ENCODE measurements at regions not wholly inside any gene's neighbourhood (a gene's known extent, or its start where the extent isn't known, plus 50 kb on each side); places are given as distances from the start of the nearest gene placed in this dataset.

DNA sequence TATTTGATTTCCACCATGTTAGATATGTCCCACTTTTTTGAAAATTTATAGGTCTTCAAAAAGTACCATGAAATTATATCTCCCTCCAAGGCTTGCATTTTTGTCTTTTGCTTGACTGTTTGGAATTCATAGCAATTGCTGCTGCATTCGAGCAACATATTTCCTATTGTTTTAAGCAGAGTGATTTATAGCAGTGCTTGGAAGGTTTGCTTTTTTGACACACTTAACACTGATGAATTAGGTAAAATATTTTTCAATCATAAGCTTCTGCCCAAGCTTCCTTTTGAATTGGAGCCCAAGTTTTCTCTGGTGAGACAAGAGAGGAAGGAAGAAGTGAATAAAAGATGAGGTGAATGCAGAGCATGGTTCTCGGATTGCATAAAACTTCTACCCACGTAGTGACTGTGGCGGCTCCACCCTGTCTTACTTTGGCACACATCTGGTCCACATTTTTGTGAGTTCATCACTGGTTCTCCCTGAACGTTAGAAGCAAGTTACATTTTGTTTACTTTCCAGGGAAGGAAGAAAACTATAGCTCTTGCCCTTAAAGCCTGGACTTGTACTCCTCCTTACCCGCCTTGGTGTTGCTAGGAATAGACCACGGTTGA lies 667.0 kb downstream of the TSN start:
- H3K9me3 ChIP-seq (ENCODE audit: control insufficient read depth in 3 of 3, low read length in 3 of 3) = no peaks in the 10 kb centered on the region
- H3K36me3 ChIP-seq (ENCODE audit: control insufficient read depth in 3 of 3, insufficient read depth in 3 of 3, low read length in 3 of 3) = no peaks in the 10 kb centered on the region
- no peak overlapping the region for H3K27ac ChIP-seq (ENCODE audit: low read depth, low read length)
- no peak overlapping the region for H3K9ac ChIP-seq (ENCODE audit: low read depth in 1 of 3, low read length in 3 of 3)
- H3K4me3 ChIP-seq (ENCODE audit: low read length in 3 of 3) = no peak overlapping the region
- no peaks in the 10 kb centered on the region for H3K27me3 ChIP-seq (ENCODE audit: control insufficient read depth in 3 of 3, insufficient read depth in 3 of 3, low read length in 3 of 3)
- no peaks in the 10 kb centered on the region for H3K4me1 ChIP-seq (ENCODE audit: control insufficient read depth in 3 of 3, insufficient read depth in 3 of 3, low read length in 3 of 3)

DNA sequence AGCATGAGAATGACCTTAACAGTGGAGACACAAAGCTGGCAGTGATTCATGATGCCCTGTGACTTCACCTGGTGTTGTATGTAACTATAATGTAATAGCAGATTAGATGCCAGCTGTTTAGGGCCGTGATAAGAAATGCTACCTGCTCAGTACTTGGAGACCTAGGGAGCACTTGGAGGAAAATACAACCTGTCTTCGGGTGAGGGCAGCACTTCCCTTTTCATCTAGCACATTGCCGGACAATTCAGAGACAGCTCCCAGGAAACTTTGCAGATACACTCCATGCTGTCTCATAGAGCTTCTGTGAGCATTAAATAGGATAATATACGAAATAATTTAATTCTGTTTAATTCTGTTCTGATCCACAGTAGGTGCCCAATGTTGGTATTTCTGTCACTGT lies 668.5 kb downstream of the TSN start:
- Histone ChIP-seq H3K9ac (ENCODE audit: low read depth in 1 of 3, low read length in 3 of 3) (no peak overlapping the region), H3K9me3 (ENCODE audit: control insufficient read depth in 3 of 3, low read length in 3 of 3) (no peaks in the 10 kb centered on the region), H3K27me3 (ENCODE audit: control insufficient read depth in 3 of 3, insufficient read depth in 3 of 3, low read length in 3 of 3) (no peaks in the 10 kb centered on the region), H3K36me3 (ENCODE audit: control insufficient read depth in 3 of 3, insufficient read depth in 3 of 3, low read length in 3 of 3) (no peaks in the 10 kb centered on the region), H3K4me1 (ENCODE audit: control insufficient read depth in 3 of 3, insufficient read depth in 3 of 3, low read length in 3 of 3) (no peaks in the 10 kb centered on the region), H3K4me3 (ENCODE audit: low read length in 3 of 3) (no peak overlapping the region), H3K27ac (ENCODE audit: low read depth, low read length) (no peak overlapping the region)

DNA sequence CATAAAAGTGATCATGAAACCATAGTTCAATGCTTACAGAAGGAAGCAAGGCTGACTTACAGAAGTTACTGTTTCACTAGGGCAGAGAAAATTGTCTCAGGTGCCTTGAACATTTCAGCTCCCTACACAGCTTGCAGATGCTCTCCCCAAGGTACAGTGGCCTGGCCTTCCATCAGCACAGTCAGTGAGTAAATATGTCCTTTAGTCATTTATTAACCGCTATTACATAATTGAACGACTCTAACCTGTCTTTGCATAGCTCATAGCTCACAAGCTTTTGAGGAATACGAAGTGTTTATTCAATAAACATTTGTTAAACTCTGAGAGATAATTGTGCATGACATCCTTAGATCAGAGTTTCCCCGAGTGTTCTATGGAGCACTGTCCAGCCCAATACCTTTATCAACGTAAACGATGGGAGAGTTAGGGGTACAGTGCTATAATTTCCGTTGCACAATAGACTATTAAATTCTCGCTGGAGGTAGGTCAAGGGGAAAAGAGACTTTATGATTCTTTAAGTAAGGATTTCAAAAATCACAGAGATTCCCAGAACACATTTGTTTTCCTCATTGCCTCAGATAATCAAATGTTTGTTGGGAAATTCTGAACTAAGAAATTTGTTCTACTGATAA lies 677.8 kb downstream of the TSN start:
- no peaks in the 10 kb centered on the region for H3K27me3 ChIP-seq (ENCODE audit: control insufficient read depth in 3 of 3, insufficient read depth in 3 of 3, low read length in 3 of 3)
- no peaks in the 10 kb centered on the region for H3K4me1 ChIP-seq (ENCODE audit: control insufficient read depth in 3 of 3, insufficient read depth in 3 of 3, low read length in 3 of 3)
- H3K27ac ChIP-seq (ENCODE audit: low read depth, low read length) = no peak overlapping the region
- no peak overlapping the region for H3K9ac ChIP-seq (ENCODE audit: low read depth in 1 of 3, low read length in 3 of 3)
- H3K9me3 ChIP-seq (ENCODE audit: control insufficient read depth in 3 of 3, low read length in 3 of 3) = no peaks in the 10 kb centered on the region
- no peak overlapping the region for H3K4me3 ChIP-seq (ENCODE audit: low read length in 3 of 3)
- H3K36me3 ChIP-seq (ENCODE audit: control insufficient read depth in 3 of 3, insufficient read depth in 3 of 3, low read length in 3 of 3) = no peaks in the 10 kb centered on the region

DNA sequence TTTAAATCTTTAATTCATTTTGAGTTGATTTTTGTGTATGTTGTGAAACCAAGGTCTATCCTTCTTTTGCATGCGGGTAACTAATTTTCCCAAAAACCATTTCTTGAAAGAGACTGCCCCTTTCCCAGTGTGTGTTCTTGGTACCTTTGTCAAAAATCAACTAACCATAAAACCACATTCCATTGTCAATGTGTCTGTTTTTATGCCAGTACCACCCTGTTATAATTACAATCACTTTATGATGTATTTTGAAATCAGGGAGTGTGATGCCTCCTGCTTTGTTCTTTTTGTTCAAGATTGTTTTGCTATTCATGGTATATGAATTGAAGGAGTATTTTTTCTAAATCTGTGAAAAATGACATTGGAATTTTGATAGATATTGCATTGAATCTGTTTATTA lies 689.6 kb downstream of the TSN start:
- Histone ChIP-seq H3K4me3 (ENCODE audit: low read length in 3 of 3) (no peak overlapping the region), H3K36me3 (ENCODE audit: control insufficient read depth in 3 of 3, insufficient read depth in 3 of 3, low read length in 3 of 3) (no peaks in the 10 kb centered on the region), H3K27ac (ENCODE audit: low read depth, low read length) (no peak overlapping the region), H3K4me1 (ENCODE audit: control insufficient read depth in 3 of 3, insufficient read depth in 3 of 3, low read length in 3 of 3) (no peaks in the 10 kb centered on the region), H3K9me3 (ENCODE audit: control insufficient read depth in 3 of 3, low read length in 3 of 3) (no peaks in the 10 kb centered on the region), H3K9ac (ENCODE audit: low read depth in 1 of 3, low read length in 3 of 3) (no peak overlapping the region), H3K27me3 (ENCODE audit: control insufficient read depth in 3 of 3, insufficient read depth in 3 of 3, low read length in 3 of 3) (no peaks in the 10 kb centered on the region)

DNA sequence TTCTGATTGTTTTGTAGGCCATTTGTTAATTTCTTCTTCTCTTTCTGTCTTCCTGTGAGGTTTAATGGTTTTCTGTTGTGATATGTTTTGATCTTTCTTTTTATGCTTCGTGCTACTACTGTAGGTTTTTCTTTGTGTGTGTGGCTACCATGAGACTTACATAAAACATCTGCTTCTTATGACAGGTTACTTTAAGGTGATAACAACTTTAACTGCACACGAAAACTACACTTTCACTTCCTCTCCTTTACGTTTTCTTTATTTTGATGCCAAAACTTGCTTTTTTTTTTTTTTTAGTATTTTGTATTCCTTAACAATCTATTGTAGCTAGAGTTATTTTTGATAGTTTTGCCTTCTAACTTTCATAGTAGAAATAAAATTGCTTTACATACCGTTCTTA lies 691.3 kb downstream of the TSN start:
- Histone ChIP-seq H3K27ac (ENCODE audit: low read depth, low read length) (no peak overlapping the region), H3K9ac (ENCODE audit: low read depth in 1 of 3, low read length in 3 of 3) (no peak overlapping the region), H3K9me3 (ENCODE audit: control insufficient read depth in 3 of 3, low read length in 3 of 3) (no peaks in the 10 kb centered on the region), H3K36me3 (ENCODE audit: control insufficient read depth in 3 of 3, insufficient read depth in 3 of 3, low read length in 3 of 3) (no peaks in the 10 kb centered on the region), H3K4me3 (ENCODE audit: low read length in 3 of 3) (no peak overlapping the region), H3K4me1 (ENCODE audit: control insufficient read depth in 3 of 3, insufficient read depth in 3 of 3, low read length in 3 of 3) (no peaks in the 10 kb centered on the region), H3K27me3 (ENCODE audit: control insufficient read depth in 3 of 3, insufficient read depth in 3 of 3, low read length in 3 of 3) (peaks cover 0 to 2% (median 0%) of the 10 kb centered on the region in 3 donors)

DNA sequence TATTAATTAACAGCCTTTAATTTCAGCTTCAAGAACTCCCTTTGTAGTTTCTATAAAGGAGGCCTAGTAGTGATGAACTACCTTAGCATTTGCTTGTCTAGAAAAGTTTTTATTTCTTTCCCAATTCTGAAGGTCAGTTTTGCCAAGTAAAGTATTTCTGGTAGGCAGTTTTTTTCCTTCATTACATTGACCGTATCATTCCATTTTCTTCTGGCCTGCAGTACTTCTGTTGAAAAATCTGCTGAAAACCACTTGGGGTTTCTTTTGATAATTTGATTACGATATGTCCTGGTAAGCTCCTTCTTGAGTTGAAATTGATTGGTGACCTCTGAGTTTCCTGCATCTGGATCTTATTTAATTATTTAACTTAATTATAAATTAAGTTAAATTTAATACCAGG lies 691.8 kb downstream of the TSN start:
- no peak overlapping the region for H3K27ac ChIP-seq (ENCODE audit: low read depth, low read length)
- no peak overlapping the region for H3K4me3 ChIP-seq (ENCODE audit: low read length in 3 of 3)
- no peaks in the 10 kb centered on the region for H3K4me1 ChIP-seq (ENCODE audit: control insufficient read depth in 3 of 3, insufficient read depth in 3 of 3, low read length in 3 of 3)
- H3K9me3 ChIP-seq (ENCODE audit: control insufficient read depth in 3 of 3, low read length in 3 of 3) = no peaks in the 10 kb centered on the region
- H3K27me3 ChIP-seq (ENCODE audit: control insufficient read depth in 3 of 3, insufficient read depth in 3 of 3, low read length in 3 of 3) = peaks cover 0 to 2% (median 0%) of the 10 kb centered on the region in 3 donors
- no peaks in the 10 kb centered on the region for H3K36me3 ChIP-seq (ENCODE audit: control insufficient read depth in 3 of 3, insufficient read depth in 3 of 3, low read length in 3 of 3)
- no peak overlapping the region for H3K9ac ChIP-seq (ENCODE audit: low read depth in 1 of 3, low read length in 3 of 3)

DNA sequence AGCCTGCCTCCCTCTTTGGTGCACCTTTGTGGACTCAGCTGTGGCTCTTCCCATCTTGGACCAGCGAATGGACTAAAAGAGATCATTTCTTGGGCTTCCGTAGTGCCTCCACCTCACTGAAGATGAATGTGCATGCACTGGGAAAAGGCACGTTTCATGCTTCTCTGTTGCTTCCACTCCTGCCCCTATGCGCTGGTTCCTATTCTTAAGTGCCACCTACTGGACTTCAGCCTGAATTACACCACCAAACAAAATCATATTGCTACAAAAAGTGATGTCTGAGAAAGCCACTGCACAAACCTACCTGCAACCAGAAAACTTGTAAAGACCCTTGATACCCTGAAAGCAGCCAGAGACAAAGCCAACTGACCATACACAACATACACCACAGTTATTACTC lies 695.6 kb downstream of the TSN start:
- Histone ChIP-seq H3K4me1 (ENCODE audit: control insufficient read depth in 3 of 3, insufficient read depth in 3 of 3, low read length in 3 of 3) (no peaks in the 10 kb centered on the region), H3K36me3 (ENCODE audit: control insufficient read depth in 3 of 3, insufficient read depth in 3 of 3, low read length in 3 of 3) (no peaks in the 10 kb centered on the region), H3K4me3 (ENCODE audit: low read length in 3 of 3) (no peak overlapping the region), H3K9ac (ENCODE audit: low read depth in 1 of 3, low read length in 3 of 3) (no peak overlapping the region), H3K27me3 (ENCODE audit: control insufficient read depth in 3 of 3, insufficient read depth in 3 of 3, low read length in 3 of 3) (peaks cover 0 to 2% (median 0%) of the 10 kb centered on the region in 3 donors), H3K27ac (ENCODE audit: low read depth, low read length) (no peak overlapping the region), H3K9me3 (ENCODE audit: control insufficient read depth in 3 of 3, low read length in 3 of 3) (no peaks in the 10 kb centered on the region)

DNA sequence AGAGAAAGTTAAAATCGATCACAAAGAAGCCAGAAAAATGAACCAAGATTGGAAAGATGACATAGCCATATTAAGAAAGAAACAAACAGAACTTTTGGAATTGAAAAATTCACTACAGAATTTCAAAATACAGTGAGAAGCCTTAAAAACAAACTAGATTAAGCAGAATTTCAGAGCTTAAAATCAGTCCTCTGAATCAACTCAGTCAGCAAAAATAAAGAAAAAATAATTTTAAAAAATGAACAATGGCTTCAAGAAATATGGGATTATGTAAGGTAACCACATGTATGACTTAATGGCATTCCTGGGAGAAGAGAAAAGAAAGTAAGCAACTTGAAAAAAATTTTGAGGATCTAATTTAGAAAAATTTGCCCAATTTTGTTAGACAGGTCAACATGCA lies 696.2 kb downstream of the TSN start:
- Histone ChIP-seq H3K9ac (ENCODE audit: low read depth in 1 of 3, low read length in 3 of 3) (no peak overlapping the region), H3K9me3 (ENCODE audit: control insufficient read depth in 3 of 3, low read length in 3 of 3) (no peaks in the 10 kb centered on the region), H3K36me3 (ENCODE audit: control insufficient read depth in 3 of 3, insufficient read depth in 3 of 3, low read length in 3 of 3) (no peaks in the 10 kb centered on the region), H3K4me1 (ENCODE audit: control insufficient read depth in 3 of 3, insufficient read depth in 3 of 3, low read length in 3 of 3) (no peaks in the 10 kb centered on the region), H3K27ac (ENCODE audit: low read depth, low read length) (no peak overlapping the region), H3K4me3 (ENCODE audit: low read length in 3 of 3) (no peak overlapping the region), H3K27me3 (ENCODE audit: control insufficient read depth in 3 of 3, insufficient read depth in 3 of 3, low read length in 3 of 3) (peaks cover 0 to 2% (median 0%) of the 10 kb centered on the region in 3 donors)

DNA sequence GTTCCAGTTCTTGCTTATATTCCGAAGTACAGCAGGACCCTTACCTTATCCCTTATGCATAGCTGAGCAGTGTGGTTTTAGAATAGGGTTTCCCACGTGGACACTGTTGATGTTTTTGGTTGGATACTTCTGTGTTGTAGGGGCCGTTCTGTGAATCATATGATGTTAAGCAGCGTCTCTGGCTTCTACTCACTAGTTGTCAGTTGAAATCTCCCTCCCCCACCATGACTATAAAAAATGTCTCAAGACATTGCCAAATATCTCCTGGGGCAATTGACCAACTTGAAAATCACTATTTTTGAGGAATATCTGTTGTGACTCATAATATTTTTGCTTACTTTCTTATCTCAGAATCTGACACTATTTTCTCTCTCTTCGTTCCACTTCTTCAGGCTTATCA lies 713.7 kb downstream of the TSN start:
- Histone ChIP-seq H3K27ac (ENCODE audit: low read depth, low read length) (no peak overlapping the region), H3K4me3 (ENCODE audit: low read length in 3 of 3) (no peak overlapping the region), H3K9me3 (ENCODE audit: control insufficient read depth in 3 of 3, low read length in 3 of 3) (no peaks in the 10 kb centered on the region), H3K4me1 (ENCODE audit: control insufficient read depth in 3 of 3, insufficient read depth in 3 of 3, low read length in 3 of 3) (no peaks in the 10 kb centered on the region), H3K36me3 (ENCODE audit: control insufficient read depth in 3 of 3, insufficient read depth in 3 of 3, low read length in 3 of 3) (no peaks in the 10 kb centered on the region), H3K9ac (ENCODE audit: low read depth in 1 of 3, low read length in 3 of 3) (no peak overlapping the region), H3K27me3 (ENCODE audit: control insufficient read depth in 3 of 3, insufficient read depth in 3 of 3, low read length in 3 of 3) (no peaks in the 10 kb centered on the region)

DNA sequence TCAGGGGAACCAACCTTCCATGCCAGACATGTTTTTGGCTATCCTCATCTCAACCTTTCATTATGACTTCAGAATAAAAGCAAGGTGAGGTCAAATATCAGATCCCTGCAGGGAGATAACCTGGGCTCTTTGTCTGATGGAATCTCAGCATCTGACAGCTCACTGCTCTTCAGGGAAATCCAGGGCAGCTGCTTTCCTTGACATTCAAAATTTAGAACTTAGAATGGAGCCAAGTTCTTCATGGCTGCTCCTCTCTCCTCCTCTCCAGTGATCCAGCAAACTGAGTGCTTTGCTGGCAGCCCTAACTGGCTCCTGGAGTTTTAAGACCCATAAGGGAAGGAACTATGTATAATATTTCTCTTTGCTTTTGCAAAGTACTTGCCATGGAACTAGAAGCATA lies 716.3 kb downstream of the TSN start:
- no peak overlapping the region for H3K9ac ChIP-seq (ENCODE audit: low read depth in 1 of 3, low read length in 3 of 3)
- H3K36me3 ChIP-seq (ENCODE audit: control insufficient read depth in 3 of 3, insufficient read depth in 3 of 3, low read length in 3 of 3) = no peaks in the 10 kb centered on the region
- H3K4me1 ChIP-seq (ENCODE audit: control insufficient read depth in 3 of 3, insufficient read depth in 3 of 3, low read length in 3 of 3) = no peaks in the 10 kb centered on the region
- no peaks in the 10 kb centered on the region for H3K27me3 ChIP-seq (ENCODE audit: control insufficient read depth in 3 of 3, insufficient read depth in 3 of 3, low read length in 3 of 3)
- H3K9me3 ChIP-seq (ENCODE audit: control insufficient read depth in 3 of 3, low read length in 3 of 3) = no peaks in the 10 kb centered on the region
- no peak overlapping the region for H3K27ac ChIP-seq (ENCODE audit: low read depth, low read length)
- H3K4me3 ChIP-seq (ENCODE audit: low read length in 3 of 3) = no peak overlapping the region

All from skeletal muscle tissue (tissue), 3 donors.